ENCODE measurements at regions not wholly inside any gene's neighbourhood (a gene's known extent, or its start where the extent isn't known, plus 50 kb on each side); places are given as distances from the start of the nearest gene placed in this dataset.

- ATAC-seq (no peak), DNase-seq (no peak)
- Histone ChIP-seq H3K36me3 (no peaks in the 10 kb centered on the region), H3K27ac (no peak overlapping the region), H3K27me3 (peaks cover 4% of the 10 kb centered on the region), H3K4me3 (no peak overlapping the region), H3K9me3 (no peaks in the 10 kb centered on the region), H3K4me1 (no peaks in the 10 kb centered on the region)
- no peak for TF ChIP-seq CTCF (IDR thresholded peaks at IDR 0.05)
- intact Hi-C loops (cut with DNase I), result no loop called here
Measured at GRCh38 chr21:41100826-41101550, 67.0 kb upstream of the BACE2 start.

GRCh38 chr21:41102281-41102680 lies 65.7 kb upstream of the BACE2 start:
- H3K27me3 ChIP-seq, result peaks cover 5% of the 10 kb centered on the region
- H3K9me3 ChIP-seq, result no peaks in the 10 kb centered on the region
- ATAC-seq (peak; percentile 39), DNase-seq (no peak)
- H3K36me3 ChIP-seq, result no peaks in the 10 kb centered on the region
- H3K4me1 ChIP-seq, result no peaks in the 10 kb centered on the region
- no peak for TF ChIP-seq CTCF (IDR thresholded peaks at IDR 0.05)
- H3K27ac ChIP-seq, result no peak overlapping the region
- intact Hi-C loops (cut with DNase I), result no loop called here
- H3K4me3 ChIP-seq, result no peak overlapping the region

- ATAC-seq, result no peak
- TF ChIP-seq CTCF (IDR thresholded peaks at IDR 0.05), result no peak
- DNase-seq, result no peak
- intact Hi-C loops (cut with DNase I), result no loop called here
- no peak overlapping the region for H3K27ac ChIP-seq
- no peaks in the 10 kb centered on the region for H3K36me3 ChIP-seq
- peaks cover 5% of the 10 kb centered on the region for H3K27me3 ChIP-seq
- no peak overlapping the region for H3K4me3 ChIP-seq
- peaks cover under 1% of the 10 kb centered on the region for H3K4me1 ChIP-seq
- H3K9me3 ChIP-seq, result no peaks in the 10 kb centered on the region
Measured at GRCh38 chr21:41107602-41108001, 60.4 kb upstream of the BACE2 start.

- ATAC-seq, result no peak
- no peak overlapping the region for H3K27ac ChIP-seq
- peaks cover 5% of the 10 kb centered on the region for H3K4me1 ChIP-seq
- H3K27me3 ChIP-seq, result peaks cover 5% of the 10 kb centered on the region
- no peak for DNase-seq
- intact Hi-C loops (cut with DNase I), result no loop called here
- no peak overlapping the region for H3K4me3 ChIP-seq
- no peak for TF ChIP-seq CTCF (IDR thresholded peaks at IDR 0.05)
- no peaks in the 10 kb centered on the region for H3K36me3 ChIP-seq
- no peaks in the 10 kb centered on the region for H3K9me3 ChIP-seq
Measured at GRCh38 chr21:41108668-41109585, 59.0 kb upstream of the BACE2 start.

- Histone ChIP-seq H3K36me3 (no peaks in the 10 kb centered on the region), H3K9me3 (no peaks in the 10 kb centered on the region), H3K27me3 (peaks cover 5% of the 10 kb centered on the region), H3K4me3 (no peak overlapping the region), H3K27ac (no peak overlapping the region), H3K4me1 (peaks cover 5% of the 10 kb centered on the region)
- intact Hi-C loops (cut with DNase I), result no loop called here
- no peak for TF ChIP-seq CTCF (IDR thresholded peaks at IDR 0.05)
- no peak for DNase-seq
- no peak for ATAC-seq
Measured at GRCh38 chr21:41110161-41110560, 57.8 kb upstream of the BACE2 start.
